ENCODE measurements at regions not wholly inside any gene's neighbourhood (a gene's known extent, or its start where the extent isn't known, plus 50 kb on each side); places are given as distances from the start of the nearest gene placed in this dataset.

GRCh38 chr6:48916607-48917006, 546.4 kb downstream of the MMUT start:
- no peaks in the 10 kb centered on the region for H3K4me1 ChIP-seq
- no peak overlapping the region for H3K4me3 ChIP-seq (replicated peaks in 1 of 3)
- no peak for DNase-seq
- TF ChIP-seq POLR2A (IDR thresholded peaks at IDR 0.05) (no peak), CTCF (IDR thresholded peaks at IDR 0.05) (no peak)
- H3K27ac ChIP-seq: no peak overlapping the region
- H3K9me3 ChIP-seq: no peaks in the 10 kb centered on the region
- H3K27me3 ChIP-seq: no peaks in the 10 kb centered on the region
- no peaks in the 10 kb centered on the region for H3K36me3 ChIP-seq
- intact Hi-C loops (cut with DNase I): no loop called here

- intact Hi-C loops (cut with DNase I): no loop called here
- no peak for DNase-seq
- Histone ChIP-seq H3K36me3 (no peaks in the 10 kb centered on the region), H3K27ac (no peak overlapping the region), H3K4me3 (replicated peaks in 1 of 3) (no peak overlapping the region), H3K4me1 (no peaks in the 10 kb centered on the region), H3K27me3 (no peaks in the 10 kb centered on the region), H3K9me3 (no peaks in the 10 kb centered on the region)
- TF ChIP-seq CTCF (IDR thresholded peaks at IDR 0.05) (no peak), POLR2A (IDR thresholded peaks at IDR 0.05) (no peak)
Measured at GRCh38 chr6:48915591-48915990, 547.5 kb downstream of the MMUT start.

- Histone ChIP-seq H3K27ac (no peak overlapping the region), H3K9me3 (no peaks in the 10 kb centered on the region), H3K4me1 (no peaks in the 10 kb centered on the region), H3K27me3 (no peaks in the 10 kb centered on the region), H3K4me3 (replicated peaks in 1 of 3) (no peak overlapping the region), H3K36me3 (no peaks in the 10 kb centered on the region)
- 92 to 94% methylated on average over 2 of the region's 2 CpGs for WGBS, 2 donors
- no peak for DNase-seq
- intact Hi-C loops (cut with DNase I): no loop called here
- TF ChIP-seq CTCF (IDR thresholded peaks at IDR 0.05) (no peak), POLR2A (IDR thresholded peaks at IDR 0.05) (no peak)
Measured at GRCh38 chr6:48912503-48912902, 550.5 kb downstream of the MMUT start.

- Histone ChIP-seq H3K4me1 (no peaks in the 10 kb centered on the region), H3K27ac (no peak overlapping the region), H3K4me3 (replicated peaks in 1 of 3) (no peak overlapping the region), H3K27me3 (no peaks in the 10 kb centered on the region), H3K36me3 (no peaks in the 10 kb centered on the region), H3K9me3 (no peaks in the 10 kb centered on the region)
- intact Hi-C loops (cut with DNase I): no loop called here
- no peak for DNase-seq
- TF ChIP-seq CTCF (IDR thresholded peaks at IDR 0.05): no peak
- no peak for TF ChIP-seq POLR2A (IDR thresholded peaks at IDR 0.05)
Measured at GRCh38 chr6:48904809-48905208, 558.2 kb downstream of the MMUT start.

DNA sequence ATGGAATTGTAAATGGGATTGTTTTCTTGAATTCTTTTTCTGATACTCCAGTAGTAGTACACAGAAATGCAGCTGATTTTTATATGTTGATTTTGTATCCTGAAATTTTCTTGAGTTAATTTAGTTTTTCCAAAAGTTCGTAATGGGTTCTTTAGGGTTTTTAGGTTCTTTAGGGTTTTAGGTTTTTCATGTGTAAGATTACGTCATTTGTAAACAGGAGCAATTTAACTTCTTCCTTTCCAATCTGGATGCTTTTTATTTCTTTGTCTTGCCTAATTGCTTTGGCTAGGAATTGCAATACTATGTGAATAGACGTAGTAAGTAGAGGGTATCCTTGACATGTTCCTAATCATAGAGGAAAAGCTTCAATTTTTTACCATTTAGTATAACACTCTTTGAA, 568.6 kb downstream of the MMUT start:
- Histone ChIP-seq H3K9me3 (no peaks in the 10 kb centered on the region), H3K27ac (no peak overlapping the region), H3K4me1 (no peaks in the 10 kb centered on the region), H3K27me3 (no peaks in the 10 kb centered on the region), H3K4me3 (replicated peaks in 1 of 3) (no peak overlapping the region), H3K36me3 (no peaks in the 10 kb centered on the region)
- no peak for DNase-seq
- intact Hi-C loops (cut with DNase I): no loop called here
- 78 to 90% methylated on average over 3 of the region's 3 CpGs for WGBS, 2 donors
- TF ChIP-seq CTCF (IDR thresholded peaks at IDR 0.05) (no peak), POLR2A (IDR thresholded peaks at IDR 0.05) (no peak)
